ENCODE measurements at regions not wholly inside any gene's neighbourhood (a gene's known extent, or its start where the extent isn't known, plus 50 kb on each side); places are given as distances from the start of the nearest gene placed in this dataset.

DNA sequence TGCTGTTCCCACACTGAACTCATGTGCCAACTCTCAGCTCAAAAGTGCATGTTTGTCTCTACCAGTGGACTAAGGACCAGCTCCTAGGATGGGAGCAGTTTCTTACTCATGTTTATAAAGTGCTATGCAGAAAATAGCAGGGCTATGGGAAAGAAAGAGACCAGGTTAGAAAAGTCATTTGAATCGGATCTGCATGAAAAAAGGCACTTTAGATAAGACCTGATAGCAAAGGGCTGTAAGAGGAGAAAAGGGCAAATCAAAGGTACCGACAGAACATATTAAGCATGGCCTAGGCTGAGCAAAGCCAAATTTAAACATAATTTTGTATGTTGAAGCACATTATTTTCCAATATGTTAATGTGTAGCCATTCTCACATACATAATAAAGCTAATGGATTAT, 362.3 kb upstream of the ZFP42 start:
- H3K36me3 ChIP-seq (ENCODE audit: control insufficient read depth in 4 of 4, insufficient read depth in 4 of 4, low read length in 4 of 4) = no peaks in the 10 kb centered on the region
- no peak for DNase-seq
- H3K9ac ChIP-seq (ENCODE audit: insufficient read depth in 1 of 2, low read length in 2 of 2) = no peak overlapping the region
- 62 to 72% methylated on average over 2 of the region's 2 CpGs for WGBS, 2 donors
- H3K9me3 ChIP-seq (ENCODE audit: control insufficient read depth in 4 of 4, insufficient read depth in 3 of 4, low read length in 3 of 4) = peaks cover 0 to 5% (median 0%) of the 10 kb centered on the region in 4 donors
- no peak overlapping the region for H3K4me3 ChIP-seq
- TF ChIP-seq, protein P1, sequence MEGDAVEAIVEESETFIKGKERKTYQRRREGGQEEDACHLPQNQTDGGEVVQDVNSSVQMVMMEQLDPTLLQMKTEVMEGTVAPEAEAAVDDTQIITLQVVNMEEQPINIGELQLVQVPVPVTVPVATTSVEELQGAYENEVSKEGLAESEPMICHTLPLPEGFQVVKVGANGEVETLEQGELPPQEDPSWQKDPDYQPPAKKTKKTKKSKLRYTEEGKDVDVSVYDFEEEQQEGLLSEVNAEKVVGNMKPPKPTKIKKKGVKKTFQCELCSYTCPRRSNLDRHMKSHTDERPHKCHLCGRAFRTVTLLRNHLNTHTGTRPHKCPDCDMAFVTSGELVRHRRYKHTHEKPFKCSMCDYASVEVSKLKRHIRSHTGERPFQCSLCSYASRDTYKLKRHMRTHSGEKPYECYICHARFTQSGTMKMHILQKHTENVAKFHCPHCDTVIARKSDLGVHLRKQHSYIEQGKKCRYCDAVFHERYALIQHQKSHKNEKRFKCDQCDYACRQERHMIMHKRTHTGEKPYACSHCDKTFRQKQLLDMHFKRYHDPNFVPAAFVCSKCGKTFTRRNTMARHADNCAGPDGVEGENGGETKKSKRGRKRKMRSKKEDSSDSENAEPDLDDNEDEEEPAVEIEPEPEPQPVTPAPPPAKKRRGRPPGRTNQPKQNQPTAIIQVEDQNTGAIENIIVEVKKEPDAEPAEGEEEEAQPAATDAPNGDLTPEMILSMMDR (IDR thresholded peaks at IDR 0.05; ENCODE audit: control extremely low read depth, extremely low read depth) = no peak
- no peaks in the 10 kb centered on the region for H3K4me1 ChIP-seq (ENCODE audit: control insufficient read depth in 5 of 5, insufficient read depth in 5 of 5, low read length in 5 of 5)
- H3K27me3 ChIP-seq (ENCODE audit: control insufficient read depth in 3 of 3, insufficient read depth in 3 of 3, low read length in 2 of 3) = no peaks in the 10 kb centered on the region
- no peak for ATAC-seq (ENCODE audit: insufficient read depth, low FRiP score)
- no peak overlapping the region for H3K27ac ChIP-seq (ENCODE audit: low read depth in 1 of 2, low read length in 1 of 2)

GRCh38 chr4:187656959-187657358, 338.6 kb upstream of the ZFP42 start:
- ATAC-seq (ENCODE audit: insufficient read depth, low FRiP score) (no peak), DNase-seq (peak in 2 of 3 donors; percentile 95 to 96)
- Histone ChIP-seq H3K9ac (ENCODE audit: insufficient read depth in 1 of 2, low read length in 2 of 2) (no peak overlapping the region), H3K36me3 (ENCODE audit: control insufficient read depth in 4 of 4, insufficient read depth in 4 of 4, low read length in 4 of 4) (no peaks in the 10 kb centered on the region), H3K27me3 (ENCODE audit: control insufficient read depth in 3 of 3, insufficient read depth in 3 of 3, low read length in 2 of 3) (peaks cover 0 to 41% (median 30%) of the 10 kb centered on the region in 3 donors), H3K9me3 (ENCODE audit: control insufficient read depth in 4 of 4, insufficient read depth in 3 of 4, low read length in 3 of 4) (no peaks in the 10 kb centered on the region), H3K27ac (ENCODE audit: low read depth in 1 of 2, low read length in 1 of 2) (no peak overlapping the region), H3K4me1 (ENCODE audit: control insufficient read depth in 5 of 5, insufficient read depth in 5 of 5, low read length in 5 of 5) (no peaks in the 10 kb centered on the region), H3K4me3 (no peak overlapping the region)
- TF ChIP-seq, protein P1 (IDR thresholded peaks at IDR 0.05; ENCODE audit: control extremely low read depth, extremely low read depth) = no peak

DNA sequence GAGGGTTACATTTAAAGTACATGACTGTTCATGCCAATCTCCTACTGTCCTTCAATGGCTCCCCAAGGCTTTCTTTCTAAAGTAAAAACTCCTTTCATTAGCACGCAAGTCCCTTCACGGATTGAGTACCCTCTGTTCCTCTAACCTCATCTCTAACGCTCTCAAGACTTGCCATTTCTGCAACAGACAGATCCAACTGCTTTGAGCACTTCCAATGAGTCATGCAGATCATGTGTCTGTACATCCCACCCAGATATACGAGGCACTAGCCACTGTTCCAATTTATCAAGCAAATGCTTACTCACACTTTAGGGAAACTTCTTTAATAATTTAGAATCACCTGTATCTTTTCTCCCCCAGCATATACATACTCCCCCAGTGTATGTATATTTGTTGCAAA, 332.5 kb upstream of the ZFP42 start:
- H3K27me3 ChIP-seq (ENCODE audit: control insufficient read depth in 3 of 3, insufficient read depth in 3 of 3, low read length in 2 of 3) = peaks cover 0 to 45% (median 25%) of the 10 kb centered on the region in 3 donors
- DNase-seq = no peak
- 83% methylated on average over 4 of the region's 4 CpGs for WGBS, 2 donors
- no peak overlapping the region for H3K27ac ChIP-seq (ENCODE audit: low read depth in 1 of 2, low read length in 1 of 2)
- no peak overlapping the region for H3K9ac ChIP-seq (ENCODE audit: insufficient read depth in 1 of 2, low read length in 2 of 2)
- peaks cover 0 to 2% (median 0%) of the 10 kb centered on the region in 4 donors for H3K9me3 ChIP-seq (ENCODE audit: control insufficient read depth in 4 of 4, insufficient read depth in 3 of 4, low read length in 3 of 4)
- TF ChIP-seq, protein P1 (IDR thresholded peaks at IDR 0.05; ENCODE audit: control extremely low read depth, extremely low read depth) = no peak
- no peak overlapping the region for H3K4me3 ChIP-seq
- no peaks in the 10 kb centered on the region for H3K36me3 ChIP-seq (ENCODE audit: control insufficient read depth in 4 of 4, insufficient read depth in 4 of 4, low read length in 4 of 4)
- H3K4me1 ChIP-seq (ENCODE audit: control insufficient read depth in 5 of 5, insufficient read depth in 5 of 5, low read length in 5 of 5) = peaks cover 0 to 9% (median 0%) of the 10 kb centered on the region in 5 donors
- no peak for ATAC-seq (ENCODE audit: insufficient read depth, low FRiP score)

DNA sequence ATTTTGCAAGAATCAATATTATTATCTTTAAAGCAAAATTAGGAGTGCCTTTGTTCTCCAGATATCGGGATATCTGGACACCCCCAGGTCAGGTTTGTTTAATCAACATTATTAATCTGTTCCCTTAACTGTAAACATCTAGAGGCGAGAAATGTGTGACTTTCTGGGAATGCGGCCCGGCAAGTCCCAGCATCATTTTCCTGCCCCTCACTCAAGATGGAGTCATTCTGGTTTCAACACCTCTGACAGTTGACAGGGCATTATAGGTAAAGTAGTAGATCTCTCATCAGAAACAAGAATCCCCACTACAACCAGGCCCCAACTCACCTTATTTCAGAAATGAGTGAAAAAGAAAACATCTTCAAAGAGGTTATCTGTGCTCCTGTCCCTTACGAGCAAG, 331.6 kb upstream of the ZFP42 start:
- H3K27me3 ChIP-seq (ENCODE audit: control insufficient read depth in 3 of 3, insufficient read depth in 3 of 3, low read length in 2 of 3) = peaks cover 0 to 46% (median 25%) of the 10 kb centered on the region in 3 donors
- no peak overlapping the region for H3K27ac ChIP-seq (ENCODE audit: low read depth in 1 of 2, low read length in 1 of 2)
- no peak overlapping the region for H3K9ac ChIP-seq (ENCODE audit: insufficient read depth in 1 of 2, low read length in 2 of 2)
- no peak overlapping the region for H3K4me3 ChIP-seq
- H3K36me3 ChIP-seq (ENCODE audit: control insufficient read depth in 4 of 4, insufficient read depth in 4 of 4, low read length in 4 of 4) = no peaks in the 10 kb centered on the region
- 72 to 82% methylated on average over 5 of the region's 5 CpGs for WGBS, 2 donors
- DNase-seq (no peak), ATAC-seq (ENCODE audit: insufficient read depth, low FRiP score) (no peak)
- peaks cover 0 to 9% (median 0%) of the 10 kb centered on the region in 5 donors for H3K4me1 ChIP-seq (ENCODE audit: control insufficient read depth in 5 of 5, insufficient read depth in 5 of 5, low read length in 5 of 5)
- TF ChIP-seq, protein P1 (IDR thresholded peaks at IDR 0.05; ENCODE audit: control extremely low read depth, extremely low read depth) = no peak
- H3K9me3 ChIP-seq (ENCODE audit: control insufficient read depth in 4 of 4, insufficient read depth in 3 of 4, low read length in 3 of 4) = peaks cover 0 to 2% (median 0%) of the 10 kb centered on the region in 4 donors
